ENCODE measurements at regions not wholly inside any gene's neighbourhood (a gene's known extent, or its start where the extent isn't known, plus 50 kb on each side); places are given as distances from the start of the nearest gene placed in this dataset.

DNA sequence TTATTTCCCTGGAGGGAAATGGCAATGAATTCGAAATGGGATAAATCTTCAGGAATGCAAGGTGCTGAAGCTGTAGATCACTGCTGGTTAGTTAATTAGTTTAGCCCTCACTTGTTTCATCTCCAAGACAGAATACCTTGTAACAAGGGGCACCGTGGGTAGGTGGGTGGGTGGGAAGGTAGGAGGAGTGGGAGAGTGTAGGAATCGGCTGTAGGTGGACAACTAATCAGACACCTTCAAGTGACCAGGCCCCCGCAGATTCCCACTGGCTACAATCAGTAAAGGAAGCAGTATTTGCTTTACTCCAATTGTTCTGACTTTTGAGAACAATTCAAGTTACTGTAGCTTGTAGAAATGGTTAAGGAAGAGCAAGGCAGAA, 293.7 kb downstream of the TLE1 start:
- CTCF ChIA-PET: no interaction called here

DNA sequence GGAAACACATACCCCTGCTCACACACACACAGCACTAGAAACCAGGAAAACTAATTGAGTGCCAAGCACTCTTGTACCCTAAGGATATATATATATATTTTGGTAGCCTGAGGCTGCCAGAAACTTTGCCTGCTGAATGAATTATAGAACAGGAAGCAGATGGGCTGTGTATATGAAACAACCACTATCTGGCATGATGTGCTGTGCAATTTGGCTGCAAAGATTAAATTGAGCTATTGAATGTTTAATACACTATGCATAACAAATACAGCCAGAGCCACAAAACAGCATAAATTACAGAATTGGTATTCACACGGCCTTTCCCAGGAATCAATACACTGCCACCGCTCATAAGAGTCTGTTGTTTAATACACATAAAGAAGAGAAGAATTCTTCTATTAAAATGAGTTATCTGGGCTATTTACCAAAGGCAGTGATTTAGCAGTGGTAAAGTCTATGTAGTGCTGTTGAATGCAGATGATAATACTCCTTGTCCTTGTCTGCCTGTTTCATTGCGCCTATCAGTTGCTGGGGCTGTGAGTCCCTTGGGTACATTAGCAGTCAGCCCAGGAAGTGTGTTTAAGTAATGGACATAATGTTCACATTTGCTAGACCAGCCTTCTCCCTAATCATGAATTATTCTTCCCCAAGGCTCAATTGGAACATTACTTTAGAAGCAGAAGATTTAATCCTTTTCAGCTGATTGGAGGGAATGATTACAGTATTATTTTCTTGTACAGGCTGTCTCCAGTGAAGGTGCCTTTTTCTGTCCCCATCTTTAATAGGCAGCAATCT, 294.3 kb downstream of the TLE1 start:
- POLR2A ChIA-PET: no interaction called here
- CTCF ChIA-PET: no interaction called here

More for the DNA sequence above, 293.7 kb downstream of the TLE1 start:
- POLR2A ChIA-PET: no interaction called here

DNA sequence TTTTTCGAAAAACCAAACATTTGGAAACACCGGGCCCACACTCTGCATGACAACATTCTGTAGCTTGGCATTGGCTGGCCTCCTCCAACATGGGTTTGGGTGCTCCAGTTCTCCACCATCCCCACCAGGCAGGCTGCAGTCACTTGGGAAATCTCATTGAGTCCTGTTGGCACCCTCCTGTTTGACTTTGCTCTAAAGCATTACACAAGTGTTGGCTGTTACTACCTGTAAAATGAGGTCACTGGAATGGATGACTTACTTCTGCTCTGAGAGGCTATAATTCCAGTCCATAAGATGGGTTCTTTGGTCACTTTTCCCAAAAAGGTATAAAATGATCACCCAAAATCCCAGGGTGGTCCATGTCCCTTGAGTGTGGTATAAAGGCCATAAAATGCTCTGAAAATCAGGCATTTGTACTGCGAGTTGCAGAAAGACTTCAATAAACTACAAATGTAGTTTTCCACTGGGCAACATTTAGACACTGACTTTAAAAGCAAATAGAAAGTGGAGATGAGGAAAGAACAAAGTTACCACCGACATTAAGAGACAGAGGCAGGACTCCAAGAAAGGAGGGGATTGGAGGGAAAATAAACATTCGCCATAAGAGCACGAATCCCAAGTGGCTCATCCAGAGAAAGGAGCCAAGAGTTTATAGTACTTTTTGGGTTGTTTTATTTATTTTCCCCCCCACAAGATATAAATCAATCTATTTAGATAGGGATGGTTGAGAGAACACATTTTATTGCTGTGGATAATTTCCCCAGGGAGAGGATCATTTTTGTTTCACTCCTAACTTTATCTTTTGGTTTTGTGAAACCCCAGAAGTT, 295.1 kb downstream of the TLE1 start:
- ChIA-PET POLR2A (no interaction called here), CTCF (interaction anchor here (0.6 kb wide), 1 partner anchor 207 kb away, joined by 3 read pairs; no protein-coding TSS in a partner anchor)

DNA sequence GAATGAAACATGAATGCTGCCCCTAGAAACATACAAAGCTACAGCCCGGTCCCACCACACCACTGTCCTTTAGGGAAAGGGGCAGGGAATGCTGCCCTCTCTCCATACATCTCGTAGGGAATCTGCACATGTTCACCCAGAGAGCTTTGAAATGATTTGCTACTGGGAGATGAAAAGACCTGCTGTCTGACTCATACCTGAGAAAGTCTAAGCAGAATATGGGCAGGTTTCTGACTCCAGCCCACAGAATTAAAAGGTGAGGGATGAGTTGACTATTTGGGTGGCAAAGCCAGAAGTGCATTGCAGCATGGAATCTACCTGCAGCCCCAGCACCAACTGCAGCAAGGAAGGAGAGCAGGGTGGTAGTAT, 297.9 kb downstream of the TLE1 start:
- CTCF ChIA-PET: no interaction called here
- POLR2A ChIA-PET: no interaction called here

DNA sequence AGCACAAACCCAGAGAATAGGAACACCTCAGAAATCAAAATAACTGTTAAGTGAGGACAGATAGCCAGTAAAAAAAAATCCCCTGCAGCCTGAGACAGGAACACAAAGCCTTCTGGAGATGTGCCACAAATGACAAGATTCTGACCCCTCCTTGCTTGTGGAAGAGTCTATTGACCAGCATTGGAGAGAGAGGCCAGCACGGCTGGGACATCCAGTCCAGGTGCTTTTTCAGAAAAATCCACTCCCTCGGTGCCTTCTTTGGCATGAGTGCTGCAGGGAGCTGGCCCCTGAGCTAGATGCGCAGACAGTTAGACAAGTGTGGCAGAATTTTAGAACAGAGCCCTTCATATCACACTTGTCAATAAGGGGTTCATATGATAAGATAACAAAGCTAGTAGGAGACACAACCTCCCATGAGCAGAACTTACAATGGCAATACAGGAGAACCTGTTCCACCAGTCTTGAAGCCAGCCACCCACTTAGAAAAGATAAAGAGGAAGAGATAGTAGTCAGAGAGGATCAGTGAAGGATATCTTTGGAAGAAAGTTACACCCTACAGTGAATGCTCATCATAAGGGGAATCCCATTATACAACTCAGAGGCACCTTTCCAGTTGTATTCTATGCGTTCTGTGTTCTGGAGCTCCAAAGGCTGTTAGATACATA, 298.4 kb downstream of the TLE1 start:
- ChIA-PET POLR2A (no interaction called here), CTCF (no interaction called here)

DNA sequence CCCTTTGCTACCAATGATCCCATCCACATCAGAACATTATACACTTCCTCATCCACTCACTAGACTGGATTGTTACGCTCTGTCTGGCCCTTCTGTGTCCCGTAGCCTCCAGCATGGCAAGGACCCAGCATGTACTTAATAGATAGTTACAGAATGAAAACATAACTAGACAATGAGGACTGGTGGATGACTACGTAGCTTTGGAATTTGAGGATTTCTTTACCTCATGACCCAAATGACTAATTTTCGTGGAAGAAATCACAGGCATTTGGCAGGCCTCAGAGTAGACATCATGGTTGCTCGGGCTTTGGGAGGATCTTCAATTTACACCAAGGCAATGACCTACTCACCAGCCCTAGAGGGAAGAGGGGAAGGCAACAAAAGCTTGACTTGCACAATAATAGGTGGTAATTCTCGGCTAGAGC, 299.8 kb downstream of the TLE1 start:
- POLR2A ChIA-PET: no interaction called here
- CTCF ChIA-PET: no interaction called here

DNA sequence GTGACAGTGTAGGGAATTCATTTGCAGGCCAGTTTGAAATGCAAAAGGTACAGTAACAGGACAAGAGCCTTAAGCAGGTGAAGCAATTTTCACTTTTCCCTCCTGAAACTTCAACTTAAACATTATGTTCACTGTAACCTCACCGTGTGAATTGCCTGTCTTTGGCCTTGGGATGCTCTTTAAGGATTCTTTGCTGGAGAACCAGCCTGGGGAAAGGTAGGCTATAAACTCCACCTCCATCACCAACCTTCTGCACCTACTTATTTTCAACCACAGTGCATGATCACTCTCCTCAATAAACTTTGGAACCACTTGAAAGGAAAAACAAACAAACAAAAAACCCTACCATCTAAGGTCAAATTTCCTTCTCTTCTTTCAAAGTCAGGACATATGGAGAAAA, 300.5 kb downstream of the TLE1 start:
- CTCF ChIA-PET: no interaction called here
- POLR2A ChIA-PET: no interaction called here

- ChIA-PET POLR2A (no interaction called here), CTCF (no interaction called here)
Observed at GRCh38 chr9:81387360-81388106, 301.8 kb downstream of the TLE1 start.

GRCh38 chr9:81384911-81385310, 304.4 kb downstream of the TLE1 start:
- ChIA-PET POLR2A (no interaction called here), CTCF (no interaction called here)

GRCh38 chr9:81382281-81382680, 307.1 kb downstream of the TLE1 start:
- CTCF ChIA-PET: no interaction called here
- POLR2A ChIA-PET: no interaction called here

DNA sequence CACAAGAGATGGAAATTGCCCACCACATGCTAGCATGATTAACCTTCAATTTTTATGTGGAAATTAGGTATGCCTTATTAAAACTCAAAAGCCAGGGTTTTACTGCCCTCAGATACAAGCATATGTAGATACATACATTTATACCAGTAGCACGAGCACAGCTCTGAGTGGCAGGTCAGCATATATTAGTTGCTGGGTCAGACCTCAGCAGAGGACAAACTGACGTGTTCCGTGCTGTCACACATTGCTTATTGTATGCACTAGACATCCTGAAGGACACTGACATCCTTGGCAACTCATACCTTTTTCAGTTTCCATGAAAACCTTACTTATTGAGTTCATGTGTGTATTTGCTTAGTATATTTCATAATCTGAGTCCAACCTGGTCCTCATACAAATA, 307.7 kb downstream of the TLE1 start:
- ChIA-PET CTCF (no interaction called here), POLR2A (no interaction called here)

- CTCF ChIA-PET: no interaction called here
- POLR2A ChIA-PET: no interaction called here
Observed at GRCh38 chr9:81380504-81381359, 308.6 kb downstream of the TLE1 start.

DNA sequence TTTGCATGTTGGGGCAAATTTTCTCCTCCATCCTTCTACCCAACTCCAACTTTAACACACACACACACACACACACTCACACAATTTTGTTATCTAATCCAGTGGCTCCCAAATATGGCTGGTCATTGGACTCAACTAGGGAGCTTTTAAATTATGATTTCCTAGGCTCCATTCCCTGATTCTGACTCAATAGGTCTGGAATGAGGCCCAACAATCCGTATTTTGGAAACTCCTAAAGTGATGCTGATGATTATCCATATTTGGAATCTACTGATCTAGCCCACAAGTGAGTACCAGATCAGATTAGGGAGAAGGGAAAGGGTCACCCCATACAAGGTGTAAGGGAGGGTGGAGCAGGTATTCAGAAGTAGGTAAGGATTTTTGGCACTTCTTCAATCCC, 309.7 kb downstream of the TLE1 start:
- POLR2A ChIA-PET: no interaction called here
- CTCF ChIA-PET: no interaction called here

GRCh38 chr9:81377921-81378320, 311.4 kb downstream of the TLE1 start:
- ChIA-PET CTCF (no interaction called here), POLR2A (no interaction called here)

GRCh38 chr9:81377320-81377719, 312.0 kb downstream of the TLE1 start:
- ChIA-PET CTCF (no interaction called here), POLR2A (no interaction called here)

DNA sequence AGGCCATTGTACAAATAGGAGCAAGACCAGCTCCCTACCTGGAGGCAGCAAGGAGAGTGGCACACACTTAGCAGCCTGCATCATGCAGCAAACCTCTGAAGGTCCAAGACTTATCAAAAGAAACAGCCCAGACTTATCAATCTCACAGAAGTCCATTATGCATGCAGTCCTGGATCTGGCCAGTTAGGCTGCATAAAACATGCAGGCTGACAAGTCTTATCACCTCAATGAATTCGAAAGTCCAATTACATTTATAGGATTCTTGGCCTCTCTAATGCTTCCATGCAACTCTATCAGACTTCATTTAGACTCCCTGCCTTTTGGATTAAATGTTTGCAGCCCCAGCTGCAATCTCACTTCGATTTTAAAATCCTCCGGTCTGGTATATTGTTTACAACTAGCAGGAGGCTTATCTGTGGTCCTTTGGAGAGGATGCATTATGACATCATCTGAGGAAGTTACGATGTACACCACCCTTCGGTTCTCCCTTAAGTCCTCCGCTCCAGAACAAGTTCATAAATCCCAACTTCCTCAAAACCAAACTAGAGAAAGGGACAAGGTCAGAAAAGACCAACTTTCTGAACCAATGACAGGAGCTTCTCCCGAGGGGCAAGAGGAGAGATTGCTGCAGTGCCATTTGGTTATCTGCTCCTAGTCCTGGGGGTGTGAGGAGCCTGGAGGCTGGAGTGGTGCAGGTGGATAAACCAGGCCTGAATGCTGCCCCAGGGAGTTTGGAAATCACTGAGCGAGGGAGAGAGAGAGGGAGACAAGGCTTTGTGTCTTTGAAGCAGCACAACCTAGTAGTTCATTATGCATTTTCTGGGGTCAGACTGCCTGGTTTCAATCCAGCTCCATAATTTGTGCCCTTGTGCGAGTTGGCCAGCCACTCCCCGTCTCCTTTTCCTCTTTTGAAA, 313.9 kb downstream of the TLE1 start:
- POLR2A ChIA-PET: no interaction called here
- CTCF ChIA-PET: no interaction called here

DNA sequence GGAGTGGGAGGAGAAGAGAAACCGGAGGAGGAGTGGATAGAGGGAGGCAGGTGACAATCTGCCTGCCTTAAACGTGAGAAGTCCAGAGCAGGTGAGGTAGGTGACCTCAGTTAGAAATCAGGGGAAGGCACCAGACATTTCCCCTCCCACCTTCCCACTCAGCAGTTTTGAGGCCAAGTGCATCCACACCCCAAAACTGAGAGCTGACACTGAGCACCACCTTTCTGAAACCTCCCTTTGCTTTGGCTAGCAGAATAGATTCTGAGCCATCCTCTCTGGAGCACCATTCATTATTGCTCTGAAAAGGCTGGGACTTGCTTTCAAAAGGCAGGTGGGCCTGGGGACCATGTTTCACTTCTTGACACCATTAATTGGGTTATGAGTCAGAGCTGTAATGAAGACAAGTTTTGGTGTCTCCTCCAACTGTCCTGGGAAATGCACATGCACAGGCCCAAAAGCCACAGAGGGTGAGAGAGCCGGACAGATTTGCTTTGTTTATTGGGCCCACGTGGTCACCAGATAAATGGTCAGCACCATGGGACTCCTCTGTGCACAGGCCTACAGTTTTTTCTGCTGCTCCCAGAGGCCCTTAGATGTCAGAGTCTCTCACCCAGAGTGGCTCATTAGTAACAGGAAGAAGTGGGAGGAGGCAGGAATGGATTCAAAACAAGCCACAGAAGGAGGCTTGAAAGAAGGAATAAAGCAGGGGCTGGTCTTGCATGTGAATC, 314.7 kb downstream of the TLE1 start:
- ChIA-PET CTCF (no interaction called here), POLR2A (no interaction called here)

GRCh38 chr9:81373294-81373693, 316.1 kb downstream of the TLE1 start:
- CTCF ChIA-PET: no interaction called here
- POLR2A ChIA-PET: no interaction called here
